MM.1S (cell line): ENCODE measurements at regions not wholly inside any gene's neighbourhood (a gene's known extent, or its start where the extent isn't known, plus 50 kb on each side); places are given as distances from the start of the nearest gene placed in this dataset.

Experiments used
- DNase-seq: peaks from one replicate; pipeline ENCODE4 v3.0.0-alpha.2; 2015
- H2AFZ ChIP-seq: fragments of 300-600 bp; sonication (generic); 2 replicates; pipeline ENCODE4 v1.6.0; 2016; ENCODE audit warnings: antibody characterized with exemption, low read length
- H3F3A ChIP-seq: fragments of 300-600 bp; sonication (generic); 2 replicates; pipeline ENCODE4 v1.6.1; 2016; ENCODE audit warnings: mild to moderate bottlenecking, antibody characterized with exemption, low read length, moderate library complexity, mixed read lengths; ENCODE audit not compliant: insufficient read depth
- H3K27ac ChIP-seq: fragments of 300-600 bp; sonication (generic); 2 replicates; pipeline ENCODE4 v1.5.1; 2016; ENCODE audit warnings: mild to moderate bottlenecking, low read length
- H3K27me3 ChIP-seq: fragments of 300-600 bp; sonication (generic); replicated peaks from 2 replicates; pipeline ENCODE4 v1.6.0; 2016; ENCODE audit warnings: low read length; ENCODE audit not compliant: insufficient read depth
- H3K36me3 ChIP-seq: fragments of 300-600 bp; sonication (generic); replicated peaks from 2 replicates; pipeline ENCODE4 v1.6.1; 2016; ENCODE audit warnings: mild to moderate bottlenecking, low read length, mixed read lengths; ENCODE audit not compliant: insufficient read depth
- H3K4me1 ChIP-seq: fragments of 300-600 bp; sonication (generic); 2 replicates; pipeline ENCODE4 v1.6.1; 2016; ENCODE audit warnings: low read length, mixed read lengths
- H3K4me2 ChIP-seq: fragments of 300-600 bp; sonication (generic); 2 replicates; pipeline ENCODE4 v1.6.0; 2016; ENCODE audit warnings: low read depth, low read length
- H3K4me3 ChIP-seq: fragments of 300-600 bp; sonication (generic); 2 replicates; pipeline ENCODE4 v1.5.1; 2016; ENCODE audit warnings: low read length, mixed read lengths
- H3K79me2 ChIP-seq: fragments of 300-600 bp; sonication (generic); 2 replicates; pipeline ENCODE4 v1.6.1; 2016; ENCODE audit warnings: mixed run types, low read length, mixed read lengths
- H3K9ac ChIP-seq: fragments of 300-600 bp; sonication (generic); 2 replicates; pipeline ENCODE4 v1.6.1; 2016; ENCODE audit warnings: low read length, mixed read lengths
- H3K9me2 ChIP-seq: fragments of 300-600 bp; sonication (generic); replicated peaks from 2 replicates; pipeline ENCODE4 v1.6.1; 2016; ENCODE audit warnings: mild to moderate bottlenecking, low read length, mixed read lengths; ENCODE audit not compliant: insufficient read depth
- H3K9me3 ChIP-seq: fragments of 300-600 bp; sonication (generic); replicated peaks from 2 replicates; pipeline ENCODE4 v1.6.1; 2016; ENCODE audit warnings: mild to moderate bottlenecking, low read length, mixed read lengths; ENCODE audit not compliant: insufficient read depth
- H4K20me1 ChIP-seq: fragments of 300-600 bp; sonication (generic); 2 replicates; pipeline ENCODE4 v1.6.1; 2016; ENCODE audit warnings: mild to moderate bottlenecking, low read length, moderate library complexity, mixed read lengths; ENCODE audit not compliant: insufficient read depth
- EZH2 ChIP-seq: fragments of 300-600 bp; sonication (generic); optimal IDR thresholded peaks from 2 replicates; pipeline ENCODE3; 2017; ENCODE audit warnings: low read depth, mild to moderate bottlenecking, antibody characterized with exemption, low read length, mixed read lengths
- EZH2phosphoT487 ChIP-seq: fragments of 300-600 bp; sonication (generic); IDR thresholded peaks from 2 replicates; pipeline ENCODE4 v1.6.1; 2018; ENCODE audit warnings: antibody characterized with exemption, low read length
- TF ChIP-seq, protein P1 (sequence below): fragments of 300-600 bp; sonication (generic); IDR thresholded peaks from 2 replicates; pipeline ENCODE4 v1.5.1; 2016; ENCODE audit warnings: antibody characterized with exemption, low read length, mixed read lengths

- no peaks in the 10 kb centered on the region for H3K4me1 ChIP-seq
- no peaks in the 10 kb centered on the region for H3K9me2 ChIP-seq
- H3K9me3 ChIP-seq: no peaks in the 10 kb centered on the region
- H3K4me2 ChIP-seq: no peak overlapping the region
- H3K36me3 ChIP-seq: no peaks in the 10 kb centered on the region
- no peak overlapping the region for H3K4me3 ChIP-seq
- no peaks in the 10 kb centered on the region for H3F3A ChIP-seq
- H4K20me1 ChIP-seq: no peaks in the 10 kb centered on the region
- H3K79me2 ChIP-seq: no peaks in the 10 kb centered on the region
- no peak overlapping the region for H3K27ac ChIP-seq
- no peak overlapping the region for H3K9ac ChIP-seq
- H3K27me3 ChIP-seq: no peaks in the 10 kb centered on the region
- TF ChIP-seq EZH2phosphoT487 (no peak), EZH2 (no peak)
- TF ChIP-seq, protein P1, sequence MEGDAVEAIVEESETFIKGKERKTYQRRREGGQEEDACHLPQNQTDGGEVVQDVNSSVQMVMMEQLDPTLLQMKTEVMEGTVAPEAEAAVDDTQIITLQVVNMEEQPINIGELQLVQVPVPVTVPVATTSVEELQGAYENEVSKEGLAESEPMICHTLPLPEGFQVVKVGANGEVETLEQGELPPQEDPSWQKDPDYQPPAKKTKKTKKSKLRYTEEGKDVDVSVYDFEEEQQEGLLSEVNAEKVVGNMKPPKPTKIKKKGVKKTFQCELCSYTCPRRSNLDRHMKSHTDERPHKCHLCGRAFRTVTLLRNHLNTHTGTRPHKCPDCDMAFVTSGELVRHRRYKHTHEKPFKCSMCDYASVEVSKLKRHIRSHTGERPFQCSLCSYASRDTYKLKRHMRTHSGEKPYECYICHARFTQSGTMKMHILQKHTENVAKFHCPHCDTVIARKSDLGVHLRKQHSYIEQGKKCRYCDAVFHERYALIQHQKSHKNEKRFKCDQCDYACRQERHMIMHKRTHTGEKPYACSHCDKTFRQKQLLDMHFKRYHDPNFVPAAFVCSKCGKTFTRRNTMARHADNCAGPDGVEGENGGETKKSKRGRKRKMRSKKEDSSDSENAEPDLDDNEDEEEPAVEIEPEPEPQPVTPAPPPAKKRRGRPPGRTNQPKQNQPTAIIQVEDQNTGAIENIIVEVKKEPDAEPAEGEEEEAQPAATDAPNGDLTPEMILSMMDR: no peak
- no peak overlapping the region for H2AFZ ChIP-seq
- no peak for DNase-seq
Measured at GRCh38 chr10:8235253-8236027, 181.0 kb downstream of the GATA3 start.

- Histone ChIP-seq H3F3A (no peaks in the 10 kb centered on the region), H3K9me3 (no peaks in the 10 kb centered on the region), H3K27me3 (no peaks in the 10 kb centered on the region), H3K79me2 (no peaks in the 10 kb centered on the region), H3K27ac (no peak overlapping the region), H2AFZ (no peak overlapping the region), H3K4me1 (no peaks in the 10 kb centered on the region), H3K4me3 (no peak overlapping the region), H3K4me2 (no peak overlapping the region), H3K9me2 (no peaks in the 10 kb centered on the region), H3K36me3 (no peaks in the 10 kb centered on the region), H4K20me1 (no peaks in the 10 kb centered on the region), H3K9ac (no peak overlapping the region)
- TF ChIP-seq, protein P1: no peak
- TF ChIP-seq EZH2: no peak
- no peak for TF ChIP-seq EZH2phosphoT487
- no peak for DNase-seq
Measured at GRCh38 chr10:8238986-8239385, 184.5 kb downstream of the GATA3 start.

DNA sequence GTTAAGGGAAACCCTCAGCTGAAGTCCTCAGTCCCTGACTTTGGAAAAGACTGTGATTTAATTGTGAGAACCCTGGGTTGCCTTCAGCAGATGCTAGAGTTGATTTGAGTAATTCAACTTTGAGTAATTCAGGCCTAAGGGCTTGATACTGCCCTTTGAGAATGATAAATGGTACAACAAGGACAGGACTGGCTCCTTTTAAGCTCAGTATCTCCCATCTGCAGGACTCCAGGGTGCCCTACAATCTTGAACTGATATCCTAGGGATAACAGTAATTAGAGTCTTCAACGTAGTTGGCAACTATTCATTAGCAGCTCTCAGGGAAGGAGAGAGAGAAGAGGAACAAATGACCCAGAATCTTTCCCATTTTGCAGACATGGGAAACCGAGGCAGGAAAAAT lies 186.4 kb downstream of the GATA3 start:
- H3K79me2 ChIP-seq: no peaks in the 10 kb centered on the region
- no peak overlapping the region for H3K4me3 ChIP-seq
- TF ChIP-seq EZH2phosphoT487: no peak
- TF ChIP-seq, protein P1: no peak
- TF ChIP-seq EZH2: no peak
- H3K27me3 ChIP-seq: no peaks in the 10 kb centered on the region
- H3K27ac ChIP-seq: no peak overlapping the region
- no peak overlapping the region for H2AFZ ChIP-seq
- no peaks in the 10 kb centered on the region for H3K9me3 ChIP-seq
- no peaks in the 10 kb centered on the region for H4K20me1 ChIP-seq
- no peaks in the 10 kb centered on the region for H3K9me2 ChIP-seq
- DNase-seq: no peak
- no peak overlapping the region for H3K9ac ChIP-seq
- no peaks in the 10 kb centered on the region for H3F3A ChIP-seq
- H3K36me3 ChIP-seq: no peaks in the 10 kb centered on the region
- no peaks in the 10 kb centered on the region for H3K4me1 ChIP-seq
- no peak overlapping the region for H3K4me2 ChIP-seq
